ENCODE measurements at regions not wholly inside any gene's neighbourhood (a gene's known extent, or its start where the extent isn't known, plus 50 kb on each side); places are given as distances from the start of the nearest gene placed in this dataset.

GRCh38 chr5:91885291-91886265, 502.5 kb upstream of the ARRDC3 start:
- ATAC-seq (no peak), DNase-seq (no peak)
- intact Hi-C loops (cut with DNase I) = no loop called here

- ATAC-seq (no peak), DNase-seq (no peak)
- intact Hi-C loops (cut with DNase I) = no loop called here
Measured at GRCh38 chr5:91884036-91884435, 500.9 kb upstream of the ARRDC3 start.

GRCh38 chr5:91875196-91875779, 492.2 kb upstream of the ARRDC3 start:
- DNase-seq (no peak), ATAC-seq (no peak)
- intact Hi-C loops (cut with DNase I) = no loop called here

- DNase-seq (no peak), ATAC-seq (no peak)
- intact Hi-C loops (cut with DNase I) = no loop called here
Measured at GRCh38 chr5:91867799-91868198, 484.7 kb upstream of the ARRDC3 start.

- intact Hi-C loops (cut with DNase I) = no loop called here
- no peak for ATAC-seq
- no peak for DNase-seq
Measured at GRCh38 chr5:91865915-91866314, 482.8 kb upstream of the ARRDC3 start.

- intact Hi-C loops (cut with DNase I) = no loop called here
- ATAC-seq = no peak
- DNase-seq = no peak
Measured at GRCh38 chr5:91864962-91865361, 481.8 kb upstream of the ARRDC3 start.

- intact Hi-C loops (cut with DNase I) = no loop called here
- DNase-seq = no peak
- no peak for ATAC-seq
Measured at GRCh38 chr5:91851670-91852069, 468.6 kb upstream of the ARRDC3 start.

GRCh38 chr5:91850031-91850430, 466.9 kb upstream of the ARRDC3 start:
- ATAC-seq = no peak
- intact Hi-C loops (cut with DNase I) = no loop called here
- DNase-seq = no peak

- ATAC-seq = no peak
- intact Hi-C loops (cut with DNase I) = no loop called here
- DNase-seq = no peak
Measured at GRCh38 chr5:91849069-91849468, 466.0 kb upstream of the ARRDC3 start.

- ATAC-seq = no peak
- intact Hi-C loops (cut with DNase I) = no loop called here
- DNase-seq = no peak
Measured at GRCh38 chr5:91848453-91848852, 465.3 kb upstream of the ARRDC3 start.

- intact Hi-C loops (cut with DNase I) = no loop called here
- ATAC-seq (no peak), DNase-seq (no peak)
Measured at GRCh38 chr5:91841423-91841822, 458.3 kb upstream of the ARRDC3 start.

GRCh38 chr5:91840412-91840811, 457.3 kb upstream of the ARRDC3 start:
- no peak for DNase-seq
- intact Hi-C loops (cut with DNase I) = no loop called here
- no peak for ATAC-seq

GRCh38 chr5:91839721-91840120, 456.6 kb upstream of the ARRDC3 start:
- ATAC-seq (no peak), DNase-seq (no peak)
- intact Hi-C loops (cut with DNase I) = no loop called here

- DNase-seq (no peak), ATAC-seq (no peak)
- intact Hi-C loops (cut with DNase I) = no loop called here
Measured at GRCh38 chr5:91839233-91839632, 456.1 kb upstream of the ARRDC3 start.

- ATAC-seq (no peak), DNase-seq (no peak)
- intact Hi-C loops (cut with DNase I) = no loop called here
Measured at GRCh38 chr5:91830361-91830953, 447.3 kb upstream of the ARRDC3 start.

GRCh38 chr5:91825618-91826017, 442.5 kb upstream of the ARRDC3 start:
- intact Hi-C loops (cut with DNase I) = no loop called here
- ATAC-seq (no peak), DNase-seq (no peak)

GRCh38 chr5:91824406-91824805, 441.3 kb upstream of the ARRDC3 start:
- intact Hi-C loops (cut with DNase I) = no loop called here
- DNase-seq = no peak

GRCh38 chr5:91820874-91821273, 437.8 kb upstream of the ARRDC3 start:
- no peak for ATAC-seq
- intact Hi-C loops (cut with DNase I) = no loop called here
- DNase-seq = no peak

More at GRCh38 chr5:91824406-91824805, 441.3 kb upstream of the ARRDC3 start:
- no peak for ATAC-seq

- no peak for DNase-seq
- intact Hi-C loops (cut with DNase I) = no loop called here
- no peak for ATAC-seq
Measured at GRCh38 chr5:91816681-91817080, 433.6 kb upstream of the ARRDC3 start.

- ATAC-seq (no peak), DNase-seq (no peak)
- intact Hi-C loops (cut with DNase I) = no loop called here
Measured at GRCh38 chr5:91797576-91797975, 414.5 kb upstream of the ARRDC3 start.

Measured in left cardiac atrium (tissue), 4 donors.